HL-60 (cell line): ENCODE measurements at regions not wholly inside any gene's neighbourhood (a gene's known extent, or its start where the extent isn't known, plus 50 kb on each side); places are given as distances from the start of the nearest gene placed in this dataset.

Source experiments
- DNase-seq, 2 experiments: peaks; one replicate each; pipeline ENCODE4 v3.0.0-alpha.2; 2010 to 2020; ENCODE audit warnings: low read depth in 1 of 2, low spot score in 1 of 2
- H3K27ac ChIP-seq: fragments of 250-450 bp; sonication (Bioruptor Pico); replicated peaks from 2 replicates; pipeline ENCODE4 v1.5.1; 2020; ENCODE audit warnings: mild to moderate bottlenecking, moderate library complexity
- H3K27me3 ChIP-seq: fragments of 250-450 bp; sonication (Bioruptor Pico); 2 replicates; pipeline ENCODE4 v1.5.1; 2021; ENCODE audit warnings: mild to moderate bottlenecking, moderate library complexity; ENCODE audit not compliant: insufficient read depth, poor library complexity, severe bottlenecking
- H3K4me3 ChIP-seq: replicated peaks from 2 replicates; pipeline ENCODE4 v1.5.1; 2011; ENCODE audit warnings: mild to moderate bottlenecking, control low read depth, low read length; ENCODE audit not compliant: insufficient read depth
- GABPA ChIP-seq: IDR thresholded peaks from 2 replicates; pipeline ENCODE4 v1.6.1; 2012; ENCODE audit warnings: low read depth
- POLR2AphosphoS5 ChIP-seq: IDR thresholded peaks from 2 replicates; pipeline ENCODE4 v1.6.1; 2012; ENCODE audit warnings: low read depth
- REST ChIP-seq: IDR thresholded peaks from 2 replicates; pipeline ENCODE4 v1.6.1; 2012; ENCODE audit warnings: low read depth; ENCODE audit not compliant: insufficient replicate concordance
- SPI1 ChIP-seq: IDR thresholded peaks from 2 replicates; pipeline ENCODE4 v1.6.1; 2012; ENCODE audit warnings: low read depth, mild to moderate bottlenecking, borderline replicate concordance
- TF ChIP-seq, protein P1 (sequence below): IDR thresholded peaks from one replicate; pipeline ENCODE4 v1.5.1; 2011; ENCODE audit warnings: low read length, control low read depth, inconsistent platforms; ENCODE audit not compliant: insufficient read depth

DNA sequence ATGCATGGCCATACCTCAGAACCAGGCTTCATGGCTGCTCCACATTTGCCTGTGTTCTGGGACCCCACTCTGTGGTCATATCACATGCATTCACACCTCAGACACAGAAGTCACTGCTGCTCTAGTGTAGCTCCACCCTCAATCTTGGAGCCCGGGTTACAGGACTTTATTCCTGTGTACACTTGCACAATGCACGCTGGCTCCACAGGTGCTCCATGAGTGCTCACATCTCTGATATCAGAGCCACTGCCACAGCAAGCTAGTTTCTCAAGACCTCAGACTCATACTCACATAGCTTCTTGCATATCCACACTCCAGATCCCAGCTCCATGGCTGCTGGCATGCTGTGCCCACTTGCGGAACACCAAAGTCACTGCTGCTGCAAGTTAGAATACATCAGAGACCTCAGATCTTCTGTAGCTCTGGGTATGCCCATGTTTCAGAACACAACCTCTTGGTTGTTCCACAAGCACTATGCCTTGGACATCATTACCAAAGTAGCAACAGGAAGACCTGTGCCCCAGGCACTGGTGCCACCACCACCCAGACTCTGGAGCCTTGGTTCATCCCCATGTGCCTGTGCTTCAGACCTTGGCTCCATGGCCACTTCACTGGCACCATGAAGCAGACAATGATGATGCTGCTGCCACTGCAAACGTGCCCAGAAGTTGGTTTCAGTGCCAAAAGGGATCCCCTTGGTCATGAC, 269.5 kb upstream of the PCDH20 start:
- DNase-seq: no peak
- Histone ChIP-seq H3K27me3 (no peaks in the 10 kb centered on the region), H3K4me3 (no peak overlapping the region), H3K27ac (no peak overlapping the region)
- TF ChIP-seq SPI1 (no peak), REST (no peak), GABPA (no peak), POLR2AphosphoS5 (no peak)
- TF ChIP-seq, protein P1, sequence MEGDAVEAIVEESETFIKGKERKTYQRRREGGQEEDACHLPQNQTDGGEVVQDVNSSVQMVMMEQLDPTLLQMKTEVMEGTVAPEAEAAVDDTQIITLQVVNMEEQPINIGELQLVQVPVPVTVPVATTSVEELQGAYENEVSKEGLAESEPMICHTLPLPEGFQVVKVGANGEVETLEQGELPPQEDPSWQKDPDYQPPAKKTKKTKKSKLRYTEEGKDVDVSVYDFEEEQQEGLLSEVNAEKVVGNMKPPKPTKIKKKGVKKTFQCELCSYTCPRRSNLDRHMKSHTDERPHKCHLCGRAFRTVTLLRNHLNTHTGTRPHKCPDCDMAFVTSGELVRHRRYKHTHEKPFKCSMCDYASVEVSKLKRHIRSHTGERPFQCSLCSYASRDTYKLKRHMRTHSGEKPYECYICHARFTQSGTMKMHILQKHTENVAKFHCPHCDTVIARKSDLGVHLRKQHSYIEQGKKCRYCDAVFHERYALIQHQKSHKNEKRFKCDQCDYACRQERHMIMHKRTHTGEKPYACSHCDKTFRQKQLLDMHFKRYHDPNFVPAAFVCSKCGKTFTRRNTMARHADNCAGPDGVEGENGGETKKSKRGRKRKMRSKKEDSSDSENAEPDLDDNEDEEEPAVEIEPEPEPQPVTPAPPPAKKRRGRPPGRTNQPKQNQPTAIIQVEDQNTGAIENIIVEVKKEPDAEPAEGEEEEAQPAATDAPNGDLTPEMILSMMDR: no peak

- Histone ChIP-seq H3K27ac (no peak overlapping the region), H3K4me3 (no peak overlapping the region), H3K27me3 (no peaks in the 10 kb centered on the region)
- no peak for DNase-seq
- no peak for TF ChIP-seq SPI1
- TF ChIP-seq GABPA: no peak
- TF ChIP-seq, protein P1: no peak
- TF ChIP-seq REST: no peak
- no peak for TF ChIP-seq POLR2AphosphoS5
Observed at GRCh38 chr13:61672756-61673155, 257.1 kb upstream of the PCDH20 start.

DNA sequence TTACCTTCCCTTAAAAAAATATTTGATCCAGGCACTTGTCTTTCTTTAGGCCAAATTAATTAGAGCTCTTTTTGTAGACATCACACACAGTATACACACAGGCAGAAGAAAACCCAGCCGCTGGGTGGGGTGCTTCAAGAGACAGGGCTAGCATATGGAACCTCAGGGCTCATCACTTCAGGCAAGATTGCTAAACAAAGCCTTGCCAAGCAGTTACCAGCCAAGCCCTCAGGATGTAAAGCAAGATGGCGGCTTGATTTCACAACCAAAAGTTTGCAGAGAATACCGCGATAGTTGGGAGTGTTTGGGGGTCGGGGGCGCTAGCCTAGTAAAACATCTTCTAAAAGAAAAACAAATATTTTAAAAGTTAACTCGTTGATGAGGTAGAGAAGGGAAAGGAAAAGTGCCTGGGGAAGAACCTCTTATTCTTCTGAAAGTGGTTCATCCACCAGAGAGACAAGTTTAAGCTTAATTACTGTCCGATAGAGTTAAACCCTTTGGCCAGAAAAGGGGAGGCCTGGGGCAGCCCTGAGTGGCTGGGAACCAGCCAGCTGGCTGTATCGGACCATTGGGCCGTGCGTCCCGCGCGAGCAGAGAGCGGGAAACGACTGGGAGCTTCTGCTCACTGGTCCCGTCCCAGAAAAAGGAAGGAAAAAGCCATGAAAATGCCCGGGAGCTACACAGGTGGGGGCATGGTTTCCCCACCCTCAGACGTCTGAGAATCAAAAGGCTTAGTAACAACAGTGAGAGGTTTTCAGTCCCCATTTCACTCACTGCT, 254.9 kb upstream of the PCDH20 start:
- Histone ChIP-seq H3K27ac (no peak overlapping the region), H3K27me3 (no peaks in the 10 kb centered on the region), H3K4me3 (no peak overlapping the region)
- TF ChIP-seq SPI1 (no peak), GABPA (no peak), REST (no peak), POLR2AphosphoS5 (no peak)
- TF ChIP-seq, protein P1: no peak
- no peak for DNase-seq
